VCaP (cell line): ENCODE measurements at regions not wholly inside any gene's neighbourhood (a gene's known extent, or its start where the extent isn't known, plus 50 kb on each side); places are given as distances from the start of the nearest gene placed in this dataset.

Experiments
- H3K27ac ChIP-seq: fragments of 450-650 bp; 2 replicates; pipeline ENCODE4 v1.5.1; 2017
- CTCF ChIP-seq: fragments of 450-650 bp; conservative IDR thresholded peaks from 2 replicates; pipeline ENCODE4 v1.5.1; 2017; ENCODE audit warnings: mild to moderate bottlenecking, moderate library complexity

- H3K27ac ChIP-seq = no peak overlapping the region
- no peak for TF ChIP-seq CTCF
Observed at GRCh38 chr6:67265996-67266921, 1368.8 kb upstream of the ADGRB3 start.

GRCh38 chr6:67252663-67253062 is 1382.4 kb upstream of the ADGRB3 start:
- H3K27ac ChIP-seq = no peak overlapping the region
- no peak for TF ChIP-seq CTCF

GRCh38 chr6:67248077-67248476 is 1387.0 kb upstream of the ADGRB3 start:
- no peak for TF ChIP-seq CTCF
- no peak overlapping the region for H3K27ac ChIP-seq

- H3K27ac ChIP-seq = no peak overlapping the region
- TF ChIP-seq CTCF = no peak
Observed at GRCh38 chr6:67244037-67244436, 1391.0 kb upstream of the ADGRB3 start.

- H3K27ac ChIP-seq = no peak overlapping the region
- TF ChIP-seq CTCF = no peak
Observed at GRCh38 chr6:67237277-67237676, 1397.8 kb upstream of the ADGRB3 start.

GRCh38 chr6:67231092-67231491 is 1404.0 kb upstream of the ADGRB3 start:
- H3K27ac ChIP-seq = no peak overlapping the region
- no peak for TF ChIP-seq CTCF

GRCh38 chr6:67224989-67225388 is 1410.1 kb upstream of the ADGRB3 start:
- TF ChIP-seq CTCF = no peak
- no peak overlapping the region for H3K27ac ChIP-seq
